GM12878 (cell line): ENCODE measurements at regions not wholly inside any gene's neighbourhood (a gene's known extent, or its start where the extent isn't known, plus 50 kb on each side); places are given as distances from the start of the nearest gene placed in this dataset.

Experiments used
- ATAC-seq: fragments of 200-7000 bp; cut with Tn5 transposase; 3 replicates; pipeline ENCODE4 v1.9.1; 2020; ENCODE audit warnings: mild to moderate bottlenecking, moderate library complexity
- BruUV-seq: library from RNA; stranded (reverse); fragments of 400-500 nt; replicated peaks from 2 replicates; lab custom pipeline; 2021; lab: Mats Ljungman, UMichigan
- CTCF ChIA-PET: fragments of 300-600 bp; sonication (Branson Sonifier 250); formaldehyde crosslinking; extraction: SDS; loops from one replicate; lab custom pipeline; 2021; ENCODE audit warnings: inconsistent platforms; lab: Yijun Ruan, JAX
- POLR2A ChIA-PET: fragments of 350-600 bp; formaldehyde crosslinking; extraction: SDS; loops from one replicate; lab custom pipeline; 2021; ENCODE audit warnings: inconsistent platforms; lab: Charles Lee
- RAD21 ChIA-PET: fragments of 300-600 bp; sonication (Branson Sonifier 250); formaldehyde crosslinking; loops from one replicate; lab custom pipeline; 2023; ENCODE audit warnings: antibody characterized with exemption; ENCODE audit not compliant: unreplicated experiment; lab: Charles Lee
- SMC1A ChIA-PET: fragments of 300-600 bp; sonication (Branson Sonifier 250); formaldehyde crosslinking; loops from one replicate; lab custom pipeline; 2023; ENCODE audit not compliant: unreplicated experiment, uncharacterized antibody; lab: Charles Lee
- DNase-seq: peaks from one replicate; pipeline ENCODE4 v3.0.0-alpha.2; 2011; ENCODE audit warnings: low read depth, low spot score
- FAIRE-seq: peaks from 3 replicates; lab custom pipeline; 2011; peaks lifted over from hg19 to GRCh38; lab: Jason Lieb, UNC
- H2AFZ ChIP-seq: 2 replicates; pipeline ENCODE4 v1.6.0; 2011; ENCODE audit warnings: low read depth, low read length, control low read depth; ENCODE audit not compliant: control insufficient read depth
- H3K27ac ChIP-seq: 2 replicates; pipeline ENCODE4 v1.5.1; 2011; ENCODE audit warnings: control low read depth; ENCODE audit not compliant: control insufficient read depth, insufficient read depth
- H3K27me3 ChIP-seq, 2 experiments: replicated peaks in 1 of 2; 2 replicates each; pipeline versions ENCODE4 v1.6.0 to v1.6.1; 2011; ENCODE audit warnings: low read length in 1 of 2; ENCODE audit not compliant: control insufficient read depth in 2 of 2, insufficient read depth in 2 of 2
- H3K36me3 ChIP-seq, 2 experiments: 2 replicates each; pipeline ENCODE4 v1.5.1; 2011; ENCODE audit warnings: low read length in 1 of 2; ENCODE audit not compliant: control insufficient read depth in 2 of 2, insufficient read depth in 2 of 2
- H3K4me1 ChIP-seq: 2 replicates; pipeline ENCODE4 v1.6.1; 2011; ENCODE audit warnings: mild to moderate bottlenecking, low read length, moderate library complexity, mixed read lengths; ENCODE audit not compliant: control insufficient read depth, insufficient read depth
- H3K4me2 ChIP-seq: 2 replicates; pipeline ENCODE4 v1.6.0; 2011; ENCODE audit warnings: control low read depth; ENCODE audit not compliant: control insufficient read depth, insufficient read depth
- H3K4me3 ChIP-seq: fragments of 200-600 bp; sonication (generic); 2 replicates; pipeline ENCODE4 v1.5.1; 2016
- H3K79me2 ChIP-seq: 2 replicates; pipeline ENCODE4 v1.6.0; 2011; ENCODE audit warnings: low read length; ENCODE audit not compliant: control insufficient read depth, insufficient read depth
- H3K9ac ChIP-seq: 2 replicates; pipeline ENCODE4 v1.8.0; 2011; ENCODE audit warnings: low read length, control low read depth, mixed read lengths; ENCODE audit not compliant: control insufficient read depth, insufficient read depth
- H3K9me3 ChIP-seq: replicated peaks from 3 replicates; pipeline ENCODE4 v1.5.1; 2011; ENCODE audit warnings: mild to moderate bottlenecking, low read length; ENCODE audit not compliant: control insufficient read depth, insufficient read depth
- H4K20me1 ChIP-seq: 2 replicates; pipeline ENCODE4 v1.6.0; 2011; ENCODE audit not compliant: control insufficient read depth, insufficient read depth
- BCL11A ChIP-seq: IDR thresholded peaks from 2 replicates; pipeline ENCODE4 v1.6.1; 2011; ENCODE audit warnings: low read depth, low read length
- BHLHE40 ChIP-seq, 2 experiments: fragments of 450-650 bp in 1 of 2; IDR thresholded peaks; 2 replicates each; pipeline ENCODE4 v1.6.1; 2011 to 2017; ENCODE audit warnings: low read depth in 2 of 2, borderline replicate concordance in 1 of 2, improper control_type of control experiment in 1 of 2, low read length in 1 of 2, mild to moderate bottlenecking in 1 of 2
- CHD2 ChIP-seq: IDR thresholded peaks from 2 replicates; pipeline ENCODE4 v1.6.1; 2011; ENCODE audit warnings: low read depth, low read length, improper control_type of control experiment, borderline replicate concordance
- MEF2A ChIP-seq: IDR thresholded peaks from 2 replicates; pipeline ENCODE4 v1.6.1; 2011; ENCODE audit warnings: low read depth, mild to moderate bottlenecking, low read length, moderate library complexity; ENCODE audit not compliant: insufficient read depth
- POLR2AphosphoS5 ChIP-seq: IDR thresholded peaks from 2 replicates; pipeline ENCODE4 v1.6.1; 2011; ENCODE audit warnings: mild to moderate bottlenecking, low read length, inconsistent platforms
- SREBF1 ChIP-seq: IDR thresholded peaks from 2 replicates; pipeline ENCODE4 v1.6.1; 2012; ENCODE audit warnings: mild to moderate bottlenecking, low read length
- ZSCAN29 ChIP-seq: fragments of 450-650 bp; IDR thresholded peaks from 2 replicates; pipeline ENCODE4 v1.6.1; 2017; ENCODE audit warnings: mild to moderate bottlenecking, moderate library complexity
- WGBS: methylation state at CpG from one replicate; pipeline ENCODE4 v1.1.6; 2016; ENCODE audit warnings: low lambda C conversion rate; ENCODE audit not compliant: insufficient replicate concordance, insufficient coverage; ENCODE audit errors: missing lambda C conversion rate; 5-methylcytosine and 5-hydroxymethylcytosine counted together
- in situ Hi-C: fragments of 300-500 bp; cut with MboI; formaldehyde crosslinking; loops from 9 replicates; pipeline ENCODE4 v1.14.3; 2018; ENCODE audit warnings: mixed read lengths
- intact Hi-C: fragments of 100-400 bp; cut with micrococcal nuclease; formaldehyde crosslinking; loops from one replicate; pipeline ENCODE4 v1.14.2; 2022; ENCODE audit not compliant: unreplicated experiment
- TF ChIP-seq, protein P1 (sequence below): IDR thresholded peaks from 2 replicates; pipeline ENCODE4 v1.6.1; 2011; ENCODE audit warnings: low read depth, mild to moderate bottlenecking, low read length, moderate library complexity, borderline replicate concordance; ENCODE audit errors: extremely low read depth
- TF ChIP-seq, protein P2 (sequence below): fragments of 450-650 bp; formaldehyde crosslinking; IDR thresholded peaks from 2 replicates; pipeline ENCODE4 v1.4.0; 2020; ENCODE audit warnings: mild to moderate bottlenecking, moderate library complexity
- TF ChIP-seq, protein P3 (sequence below): fragments of 450-650 bp; formaldehyde crosslinking; IDR thresholded peaks from 2 replicates; pipeline ENCODE4 v1.5.0; 2022; ENCODE audit warnings: mild to moderate bottlenecking, missing genetic modification characterization
- TF ChIP-seq, protein P4 (sequence below): fragments of 450-650 bp; IDR thresholded peaks from 2 replicates; pipeline ENCODE4 v1.6.1; 2017; ENCODE audit warnings: borderline replicate concordance
- TF ChIP-seq, protein P5 (sequence below): IDR thresholded peaks from 2 replicates; pipeline ENCODE4 v1.6.1; 2012; ENCODE audit warnings: low read length, inconsistent platforms
- TF ChIP-seq, protein P6 (sequence below): IDR thresholded peaks from 2 replicates; pipeline ENCODE4 v1.6.1; 2011; ENCODE audit warnings: low read depth, low read length, improper control_type of control experiment, borderline replicate concordance

DNA sequence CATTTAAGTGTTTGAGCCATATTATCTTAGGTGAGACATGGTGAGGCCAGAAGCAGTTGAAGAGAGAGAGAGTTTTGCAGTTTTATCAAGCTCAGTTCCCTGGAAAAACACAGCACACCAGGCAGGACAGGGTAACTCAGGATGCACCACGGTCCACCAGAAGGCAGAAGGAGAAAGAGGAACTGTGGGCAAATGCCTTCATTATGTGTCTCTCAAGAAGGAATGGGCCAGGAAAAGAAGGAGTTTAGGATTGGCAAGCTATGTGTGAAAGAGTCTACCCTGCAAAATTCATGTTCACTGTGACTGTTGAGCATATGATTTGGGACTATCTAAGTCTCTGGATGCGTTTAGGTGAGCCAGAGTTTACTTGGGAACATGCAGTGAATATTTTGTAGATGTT is 934.5 kb upstream of the MIR17HG start:
- no peak for ATAC-seq
- CTCF ChIA-PET, result interaction anchor here (0.9 kb wide), 1 partner anchor 12 kb away, joined by 3 read pairs; no protein-coding TSS in a partner anchor
- no peak overlapping the region for H3K27ac ChIP-seq
- no peak for TF ChIP-seq CHD2
- TF ChIP-seq, protein P1, sequence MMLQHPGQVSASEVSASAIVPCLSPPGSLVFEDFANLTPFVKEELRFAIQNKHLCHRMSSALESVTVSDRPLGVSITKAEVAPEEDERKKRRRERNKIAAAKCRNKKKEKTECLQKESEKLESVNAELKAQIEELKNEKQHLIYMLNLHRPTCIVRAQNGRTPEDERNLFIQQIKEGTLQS, result no peak
- TF ChIP-seq, protein P2, sequence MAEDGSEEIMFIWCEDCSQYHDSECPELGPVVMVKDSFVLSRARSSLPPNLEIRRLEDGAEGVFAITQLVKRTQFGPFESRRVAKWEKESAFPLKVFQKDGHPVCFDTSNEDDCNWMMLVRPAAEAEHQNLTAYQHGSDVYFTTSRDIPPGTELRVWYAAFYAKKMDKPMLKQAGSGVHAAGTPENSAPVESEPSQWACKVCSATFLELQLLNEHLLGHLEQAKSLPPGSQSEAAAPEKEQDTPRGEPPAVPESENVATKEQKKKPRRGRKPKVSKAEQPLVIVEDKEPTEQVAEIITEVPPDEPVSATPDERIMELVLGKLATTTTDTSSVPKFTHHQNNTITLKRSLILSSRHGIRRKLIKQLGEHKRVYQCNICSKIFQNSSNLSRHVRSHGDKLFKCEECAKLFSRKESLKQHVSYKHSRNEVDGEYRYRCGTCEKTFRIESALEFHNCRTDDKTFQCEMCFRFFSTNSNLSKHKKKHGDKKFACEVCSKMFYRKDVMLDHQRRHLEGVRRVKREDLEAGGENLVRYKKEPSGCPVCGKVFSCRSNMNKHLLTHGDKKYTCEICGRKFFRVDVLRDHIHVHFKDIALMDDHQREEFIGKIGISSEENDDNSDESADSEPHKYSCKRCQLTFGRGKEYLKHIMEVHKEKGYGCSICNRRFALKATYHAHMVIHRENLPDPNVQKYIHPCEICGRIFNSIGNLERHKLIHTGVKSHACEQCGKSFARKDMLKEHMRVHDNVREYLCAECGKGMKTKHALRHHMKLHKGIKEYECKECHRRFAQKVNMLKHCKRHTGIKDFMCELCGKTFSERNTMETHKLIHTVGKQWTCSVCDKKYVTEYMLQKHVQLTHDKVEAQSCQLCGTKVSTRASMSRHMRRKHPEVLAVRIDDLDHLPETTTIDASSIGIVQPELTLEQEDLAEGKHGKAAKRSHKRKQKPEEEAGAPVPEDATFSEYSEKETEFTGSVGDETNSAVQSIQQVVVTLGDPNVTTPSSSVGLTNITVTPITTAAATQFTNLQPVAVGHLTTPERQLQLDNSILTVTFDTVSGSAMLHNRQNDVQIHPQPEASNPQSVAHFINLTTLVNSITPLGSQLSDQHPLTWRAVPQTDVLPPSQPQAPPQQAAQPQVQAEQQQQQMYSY (CRISPR knock-in tag), result no peak
- TF ChIP-seq BCL11A, result no peak
- no peak for TF ChIP-seq ZSCAN29
- TF ChIP-seq SREBF1, result no peak
- TF ChIP-seq, protein P3, sequence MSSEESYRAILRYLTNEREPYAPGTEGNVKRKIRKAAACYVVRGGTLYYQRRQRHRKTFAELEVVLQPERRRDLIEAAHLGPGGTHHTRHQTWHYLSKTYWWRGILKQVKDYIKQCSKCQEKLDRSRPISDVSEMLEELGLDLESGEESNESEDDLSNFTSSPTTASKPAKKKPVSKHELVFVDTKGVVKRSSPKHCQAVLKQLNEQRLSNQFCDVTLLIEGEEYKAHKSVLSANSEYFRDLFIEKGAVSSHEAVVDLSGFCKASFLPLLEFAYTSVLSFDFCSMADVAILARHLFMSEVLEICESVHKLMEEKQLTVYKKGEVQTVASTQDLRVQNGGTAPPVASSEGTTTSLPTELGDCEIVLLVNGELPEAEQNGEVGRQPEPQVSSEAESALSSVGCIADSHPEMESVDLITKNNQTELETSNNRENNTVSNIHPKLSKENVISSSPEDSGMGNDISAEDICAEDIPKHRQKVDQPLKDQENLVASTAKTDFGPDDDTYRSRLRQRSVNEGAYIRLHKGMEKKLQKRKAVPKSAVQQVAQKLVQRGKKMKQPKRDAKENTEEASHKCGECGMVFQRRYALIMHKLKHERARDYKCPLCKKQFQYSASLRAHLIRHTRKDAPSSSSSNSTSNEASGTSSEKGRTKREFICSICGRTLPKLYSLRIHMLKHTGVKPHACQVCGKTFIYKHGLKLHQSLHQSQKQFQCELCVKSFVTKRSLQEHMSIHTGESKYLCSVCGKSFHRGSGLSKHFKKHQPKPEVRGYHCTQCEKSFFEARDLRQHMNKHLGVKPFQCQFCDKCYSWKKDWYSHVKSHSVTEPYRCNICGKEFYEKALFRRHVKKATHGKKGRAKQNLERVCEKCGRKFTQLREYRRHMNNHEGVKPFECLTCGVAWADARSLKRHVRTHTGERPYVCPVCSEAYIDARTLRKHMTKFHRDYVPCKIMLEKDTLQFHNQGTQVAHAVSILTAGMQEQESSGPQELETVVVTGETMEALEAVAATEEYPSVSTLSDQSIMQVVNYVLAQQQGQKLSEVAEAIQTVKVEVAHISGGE (CRISPR knock-in tag), result no peak
- no peak for TF ChIP-seq BHLHE40 (IDR thresholded peaks at IDR 0.05; ENCODE audit: borderline replicate concordance in 1 of 2, low read depth in 2 of 2, low read length in 1 of 2)
- TF ChIP-seq, protein P4, sequence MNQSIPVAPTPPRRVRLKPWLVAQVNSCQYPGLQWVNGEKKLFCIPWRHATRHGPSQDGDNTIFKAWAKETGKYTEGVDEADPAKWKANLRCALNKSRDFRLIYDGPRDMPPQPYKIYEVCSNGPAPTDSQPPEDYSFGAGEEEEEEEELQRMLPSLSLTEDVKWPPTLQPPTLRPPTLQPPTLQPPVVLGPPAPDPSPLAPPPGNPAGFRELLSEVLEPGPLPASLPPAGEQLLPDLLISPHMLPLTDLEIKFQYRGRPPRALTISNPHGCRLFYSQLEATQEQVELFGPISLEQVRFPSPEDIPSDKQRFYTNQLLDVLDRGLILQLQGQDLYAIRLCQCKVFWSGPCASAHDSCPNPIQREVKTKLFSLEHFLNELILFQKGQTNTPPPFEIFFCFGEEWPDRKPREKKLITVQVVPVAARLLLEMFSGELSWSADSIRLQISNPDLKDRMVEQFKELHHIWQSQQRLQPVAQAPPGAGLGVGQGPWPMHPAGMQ, result no peak
- TF ChIP-seq, protein P5, sequence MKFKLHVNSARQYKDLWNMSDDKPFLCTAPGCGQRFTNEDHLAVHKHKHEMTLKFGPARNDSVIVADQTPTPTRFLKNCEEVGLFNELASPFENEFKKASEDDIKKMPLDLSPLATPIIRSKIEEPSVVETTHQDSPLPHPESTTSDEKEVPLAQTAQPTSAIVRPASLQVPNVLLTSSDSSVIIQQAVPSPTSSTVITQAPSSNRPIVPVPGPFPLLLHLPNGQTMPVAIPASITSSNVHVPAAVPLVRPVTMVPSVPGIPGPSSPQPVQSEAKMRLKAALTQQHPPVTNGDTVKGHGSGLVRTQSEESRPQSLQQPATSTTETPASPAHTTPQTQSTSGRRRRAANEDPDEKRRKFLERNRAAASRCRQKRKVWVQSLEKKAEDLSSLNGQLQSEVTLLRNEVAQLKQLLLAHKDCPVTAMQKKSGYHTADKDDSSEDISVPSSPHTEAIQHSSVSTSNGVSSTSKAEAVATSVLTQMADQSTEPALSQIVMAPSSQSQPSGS, result no peak
- no peak for TF ChIP-seq POLR2AphosphoS5
- no peak for TF ChIP-seq MEF2A
- TF ChIP-seq, protein P6, sequence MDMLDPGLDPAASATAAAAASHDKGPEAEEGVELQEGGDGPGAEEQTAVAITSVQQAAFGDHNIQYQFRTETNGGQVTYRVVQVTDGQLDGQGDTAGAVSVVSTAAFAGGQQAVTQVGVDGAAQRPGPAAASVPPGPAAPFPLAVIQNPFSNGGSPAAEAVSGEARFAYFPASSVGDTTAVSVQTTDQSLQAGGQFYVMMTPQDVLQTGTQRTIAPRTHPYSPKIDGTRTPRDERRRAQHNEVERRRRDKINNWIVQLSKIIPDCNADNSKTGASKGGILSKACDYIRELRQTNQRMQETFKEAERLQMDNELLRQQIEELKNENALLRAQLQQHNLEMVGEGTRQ, result no peak

More for the DNA sequence above, 934.5 kb upstream of the MIR17HG start:
- H3K27me3 ChIP-seq, result no peaks in the 10 kb centered on the region; a peak in 1 of 4 replicates
- no peak overlapping the region for H3K4me2 ChIP-seq
- no peak overlapping the region for H2AFZ ChIP-seq
- H3K79me2 ChIP-seq, result no peaks in the 10 kb centered on the region
- no peaks in the 10 kb centered on the region for H3K9me3 ChIP-seq
- POLR2A ChIA-PET, result no interaction called here
- no peak for DNase-seq
- 0% methylated on average over 2 of the region's 2 CpGs for WGBS
- intact Hi-C loops, result no loop called here
- no peaks in the 10 kb centered on the region for H3K36me3 ChIP-seq
- in situ Hi-C loops, result no loop called here
- no peaks in the 10 kb centered on the region for H4K20me1 ChIP-seq
- SMC1A ChIA-PET, result interaction anchor here (1.0 kb wide), 1 partner anchor 21 kb away, joined by 3 read pairs; no protein-coding TSS in a partner anchor
- H3K4me3 ChIP-seq, result no peak overlapping the region
- H3K4me1 ChIP-seq, result no peaks in the 10 kb centered on the region
- BruUV-seq, result no TSS peak
- RAD21 ChIA-PET, result no interaction called here
- FAIRE-seq, result no peak
- H3K9ac ChIP-seq, result no peak overlapping the region
